ENCODE measurements at regions not wholly inside any gene's neighbourhood (a gene's known extent, or its start where the extent isn't known, plus 50 kb on each side); places are given as distances from the start of the nearest gene placed in this dataset.

DNA sequence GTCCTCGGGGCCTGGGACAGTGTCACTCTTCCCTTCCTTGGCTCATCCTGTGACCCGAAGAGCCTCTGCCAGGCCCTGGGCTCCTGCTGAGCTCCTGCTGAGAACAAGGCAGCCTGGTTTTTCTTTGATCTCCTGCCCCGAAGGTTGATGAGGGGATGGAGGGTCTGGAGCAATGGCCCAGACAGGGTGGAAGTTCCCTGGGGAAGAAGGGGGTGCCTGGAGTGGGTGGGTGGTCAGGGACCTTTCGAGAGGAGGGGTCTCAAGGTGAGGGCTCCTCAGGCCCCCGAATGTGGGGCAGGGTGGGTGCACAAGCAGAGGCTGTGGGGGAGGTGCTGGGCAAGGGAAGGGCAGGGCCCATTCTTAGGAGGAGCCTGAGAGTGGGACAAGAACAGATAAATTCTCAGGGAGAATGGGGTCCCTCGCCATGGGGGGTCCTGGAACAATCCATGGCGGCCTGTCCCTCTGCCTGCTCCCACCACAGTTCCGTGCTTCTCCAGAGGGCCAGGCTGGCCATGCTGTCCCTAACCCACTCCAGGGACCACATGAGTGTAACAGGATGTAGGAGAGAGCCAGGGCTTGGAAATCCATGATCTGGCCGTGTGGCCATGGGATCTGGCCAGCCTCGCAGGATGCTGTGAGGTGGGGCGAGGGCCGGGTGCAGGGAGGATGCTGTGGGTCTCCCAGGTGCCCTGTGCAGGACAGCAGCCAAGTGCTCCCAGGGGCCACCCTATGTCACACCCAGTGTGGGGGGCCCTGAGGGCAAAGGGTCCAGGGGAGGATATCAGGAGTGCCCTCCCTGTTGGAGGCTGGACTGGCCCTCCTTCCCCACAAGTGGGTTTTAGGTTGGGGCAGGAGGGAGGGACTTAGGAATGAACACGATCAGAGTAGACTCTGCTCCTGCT is 128.5 kb upstream of the LPCAT1 start:
- TF ChIP-seq, protein P1, sequence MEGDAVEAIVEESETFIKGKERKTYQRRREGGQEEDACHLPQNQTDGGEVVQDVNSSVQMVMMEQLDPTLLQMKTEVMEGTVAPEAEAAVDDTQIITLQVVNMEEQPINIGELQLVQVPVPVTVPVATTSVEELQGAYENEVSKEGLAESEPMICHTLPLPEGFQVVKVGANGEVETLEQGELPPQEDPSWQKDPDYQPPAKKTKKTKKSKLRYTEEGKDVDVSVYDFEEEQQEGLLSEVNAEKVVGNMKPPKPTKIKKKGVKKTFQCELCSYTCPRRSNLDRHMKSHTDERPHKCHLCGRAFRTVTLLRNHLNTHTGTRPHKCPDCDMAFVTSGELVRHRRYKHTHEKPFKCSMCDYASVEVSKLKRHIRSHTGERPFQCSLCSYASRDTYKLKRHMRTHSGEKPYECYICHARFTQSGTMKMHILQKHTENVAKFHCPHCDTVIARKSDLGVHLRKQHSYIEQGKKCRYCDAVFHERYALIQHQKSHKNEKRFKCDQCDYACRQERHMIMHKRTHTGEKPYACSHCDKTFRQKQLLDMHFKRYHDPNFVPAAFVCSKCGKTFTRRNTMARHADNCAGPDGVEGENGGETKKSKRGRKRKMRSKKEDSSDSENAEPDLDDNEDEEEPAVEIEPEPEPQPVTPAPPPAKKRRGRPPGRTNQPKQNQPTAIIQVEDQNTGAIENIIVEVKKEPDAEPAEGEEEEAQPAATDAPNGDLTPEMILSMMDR (conservative IDR thresholded peaks at IDR 0.05): no peak
- TF ChIP-seq ZFX (IDR thresholded peaks at IDR 0.05): no peak
